Spinal cord (tissue), 9 donors: ENCODE measurements at regions not wholly inside any gene's neighbourhood (a gene's known extent, or its start where the extent isn't known, plus 50 kb on each side); places are given as distances from the start of the nearest gene placed in this dataset.

Experiments
- DNase-seq, 6 donors: peaks; one replicate each; pipeline versions ENCODE4 v3.0.0 to v3.0.0-alpha.2; 2013 to 2015; ENCODE audit warnings: low spot score in 6 of 6, low read depth in 4 of 6
- H3K27ac ChIP-seq: one replicate; pipeline ENCODE4 v1.5.1; 2013; ENCODE audit warnings: low read depth, low read length, control low read depth
- H3K27me3 ChIP-seq: one replicate; pipeline ENCODE4 v1.6.1; 2013; ENCODE audit warnings: low read length; ENCODE audit not compliant: control insufficient read depth, insufficient read depth
- H3K36me3 ChIP-seq: one replicate; pipeline ENCODE4 v1.6.1; 2013; ENCODE audit warnings: low read length; ENCODE audit not compliant: control insufficient read depth, insufficient read depth
- H3K4me1 ChIP-seq: one replicate; pipeline ENCODE4 v1.6.1; 2013; ENCODE audit warnings: low read length; ENCODE audit not compliant: control insufficient read depth, insufficient read depth
- H3K4me3 ChIP-seq: one replicate; pipeline ENCODE4 v1.5.1; 2013; ENCODE audit warnings: low read depth, low read length, control low read depth
- H3K9me3 ChIP-seq: one replicate; pipeline ENCODE4 v1.6.1; 2013; ENCODE audit warnings: low read length; ENCODE audit not compliant: control insufficient read depth, insufficient read depth
- WGBS: methylation state at CpG from one replicate; pipeline ENCODE4 v1.1.5; 2013; ENCODE audit warnings: missing lambda C conversion rate; ENCODE audit not compliant: insufficient coverage; 5-methylcytosine and 5-hydroxymethylcytosine counted together
- donor health status: healthy.

- H3K27ac ChIP-seq = no peak overlapping the region
- no peaks in the 10 kb centered on the region for H3K9me3 ChIP-seq
- no peaks in the 10 kb centered on the region for H3K27me3 ChIP-seq
- no peak overlapping the region for H3K4me3 ChIP-seq
- H3K4me1 ChIP-seq = no peaks in the 10 kb centered on the region
- H3K36me3 ChIP-seq = no peaks in the 10 kb centered on the region
- peak in 1 of 6 donors; percentile 34 for DNase-seq
- WGBS = no CpG with 5 or more reads among the region's 5 CpGs
These were observed 995.2 kb upstream of the CDH2 start for GRCh38 chr18:29171892-29172755.

- H3K4me3 ChIP-seq = no peak overlapping the region
- no peaks in the 10 kb centered on the region for H3K4me1 ChIP-seq
- DNase-seq = no peak
These were observed 992.7 kb upstream of the CDH2 start for GRCh38 chr18:29169599-29169998.

GRCh38 chr18:29164993-29165599 lies 988.2 kb upstream of the CDH2 start:
- WGBS = 100% methylated on average over 1 of the region's 3 CpGs
- no peak for DNase-seq
- H3K9me3 ChIP-seq = no peaks in the 10 kb centered on the region
- no peaks in the 10 kb centered on the region for H3K4me1 ChIP-seq
- no peak overlapping the region for H3K27ac ChIP-seq
- no peak overlapping the region for H3K4me3 ChIP-seq
- H3K27me3 ChIP-seq = no peaks in the 10 kb centered on the region
- no peaks in the 10 kb centered on the region for H3K36me3 ChIP-seq

More at GRCh38 chr18:29169599-29169998, 992.7 kb upstream of the CDH2 start:
- H3K36me3 ChIP-seq = no peaks in the 10 kb centered on the region
- no peak overlapping the region for H3K27ac ChIP-seq
- H3K9me3 ChIP-seq = no peaks in the 10 kb centered on the region
- no peaks in the 10 kb centered on the region for H3K27me3 ChIP-seq

GRCh38 chr18:29164020-29164706 lies 987.2 kb upstream of the CDH2 start:
- Histone ChIP-seq H3K4me1 (no peaks in the 10 kb centered on the region), H3K36me3 (no peaks in the 10 kb centered on the region), H3K27ac (no peak overlapping the region), H3K4me3 (no peak overlapping the region), H3K27me3 (no peaks in the 10 kb centered on the region), H3K9me3 (no peaks in the 10 kb centered on the region)
- no CpG with 5 or more reads among the region's 1 CpG for WGBS
- DNase-seq = no peak

- no peak overlapping the region for H3K4me3 ChIP-seq
- H3K36me3 ChIP-seq = no peaks in the 10 kb centered on the region
- no peak for DNase-seq
- H3K27me3 ChIP-seq = no peaks in the 10 kb centered on the region
- H3K27ac ChIP-seq = no peak overlapping the region
- H3K4me1 ChIP-seq = no peaks in the 10 kb centered on the region
- H3K9me3 ChIP-seq = no peaks in the 10 kb centered on the region
These were observed 986.7 kb upstream of the CDH2 start for GRCh38 chr18:29163596-29163995.

- H3K9me3 ChIP-seq = no peaks in the 10 kb centered on the region
- no peak overlapping the region for H3K4me3 ChIP-seq
- DNase-seq = no peak
- H3K27ac ChIP-seq = no peak overlapping the region
- H3K36me3 ChIP-seq = no peaks in the 10 kb centered on the region
- H3K4me1 ChIP-seq = no peaks in the 10 kb centered on the region
- H3K27me3 ChIP-seq = no peaks in the 10 kb centered on the region
These were observed 984.5 kb upstream of the CDH2 start for GRCh38 chr18:29161429-29161828.

GRCh38 chr18:29160170-29160569 lies 983.2 kb upstream of the CDH2 start:
- no CpG with 5 or more reads among the region's 2 CpGs for WGBS
- DNase-seq = no peak
- no peaks in the 10 kb centered on the region for H3K36me3 ChIP-seq
- no peaks in the 10 kb centered on the region for H3K4me1 ChIP-seq
- no peaks in the 10 kb centered on the region for H3K9me3 ChIP-seq
- H3K27ac ChIP-seq = no peak overlapping the region
- no peak overlapping the region for H3K4me3 ChIP-seq
- no peaks in the 10 kb centered on the region for H3K27me3 ChIP-seq

GRCh38 chr18:29157905-29158304 lies 981.0 kb upstream of the CDH2 start:
- no peak for DNase-seq
- H3K9me3 ChIP-seq = no peaks in the 10 kb centered on the region
- H3K27ac ChIP-seq = no peak overlapping the region
- no peaks in the 10 kb centered on the region for H3K27me3 ChIP-seq
- WGBS = no CpG with 5 or more reads among the region's 4 CpGs
- no peaks in the 10 kb centered on the region for H3K36me3 ChIP-seq
- no peaks in the 10 kb centered on the region for H3K4me1 ChIP-seq
- no peak overlapping the region for H3K4me3 ChIP-seq

GRCh38 chr18:29157057-29157780 lies 980.3 kb upstream of the CDH2 start:
- DNase-seq = no peak
- H3K27ac ChIP-seq = no peak overlapping the region
- no peaks in the 10 kb centered on the region for H3K9me3 ChIP-seq
- no peaks in the 10 kb centered on the region for H3K4me1 ChIP-seq
- WGBS = 100% methylated on average over 1 of the region's 3 CpGs
- no peaks in the 10 kb centered on the region for H3K36me3 ChIP-seq
- no peak overlapping the region for H3K4me3 ChIP-seq
- no peaks in the 10 kb centered on the region for H3K27me3 ChIP-seq
